Activated CD4-positive, alpha-beta T cell treated with anti-CD3 and anti-CD28 coated beads for 4 hours (primary cell): ENCODE measurements at regions not wholly inside any gene's neighbourhood (a gene's known extent, or its start where the extent isn't known, plus 50 kb on each side); places are given as distances from the start of the nearest gene placed in this dataset.

Source experiments
- DNase-seq, 2 donors: peaks; one replicate each; pipeline ENCODE4 v3.0.0-alpha.2; 2020

- no peak for DNase-seq
Observed at GRCh38 chr18:77870199-77870598, 620.6 kb downstream of the GALR1 start.

GRCh38 chr18:77870894-77871293 lies 621.2 kb downstream of the GALR1 start:
- DNase-seq, result no peak

DNA sequence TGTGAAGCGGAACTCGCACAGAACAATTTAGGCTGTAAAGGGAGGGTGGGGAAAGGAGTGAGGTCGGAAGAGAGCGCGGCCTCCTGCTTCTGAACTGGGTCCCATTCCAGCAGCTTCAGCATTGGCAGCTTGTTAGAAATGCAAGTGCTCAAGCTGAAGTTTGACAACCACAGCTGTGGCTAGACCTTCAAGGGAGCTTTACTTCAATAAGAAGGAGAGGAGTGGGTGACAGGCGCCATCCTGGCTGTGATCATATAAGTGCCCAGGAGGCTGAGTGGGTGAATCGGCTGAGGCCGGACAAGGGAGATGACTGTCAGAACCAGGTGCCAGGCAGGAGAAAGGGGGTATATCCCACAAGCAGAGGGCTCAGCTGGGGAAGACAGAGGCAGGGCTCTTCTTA lies 622.5 kb downstream of the GALR1 start:
- no peak for DNase-seq

DNA sequence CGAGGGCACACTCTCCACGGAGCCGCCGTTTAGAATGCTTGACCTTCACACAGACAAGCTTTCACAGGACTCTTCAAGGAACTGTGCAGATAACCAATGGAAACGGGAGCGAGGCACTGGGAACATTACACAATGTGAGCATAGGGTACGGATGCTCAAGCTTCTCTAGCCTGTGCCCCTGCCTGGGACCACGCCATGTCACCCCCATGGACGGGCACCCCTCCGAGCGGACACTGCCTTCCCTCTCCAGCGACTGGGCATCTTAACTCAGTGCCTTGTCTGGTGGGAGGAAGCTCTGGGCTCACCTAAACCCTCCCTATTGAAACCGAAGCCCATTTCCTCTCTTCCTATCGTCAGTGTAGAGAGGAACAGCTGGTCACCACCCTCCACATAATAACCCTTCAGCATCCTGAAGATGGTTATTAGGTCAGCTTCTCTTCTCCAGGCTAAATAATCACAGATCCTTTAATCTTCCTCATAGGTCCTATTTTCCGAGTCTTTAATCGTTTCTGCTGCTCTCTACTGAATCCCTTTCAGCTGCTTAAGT lies 626.7 kb downstream of the GALR1 start:
- no peak for DNase-seq

GRCh38 chr18:77879829-77880228 lies 630.2 kb downstream of the GALR1 start:
- no peak for DNase-seq

DNA sequence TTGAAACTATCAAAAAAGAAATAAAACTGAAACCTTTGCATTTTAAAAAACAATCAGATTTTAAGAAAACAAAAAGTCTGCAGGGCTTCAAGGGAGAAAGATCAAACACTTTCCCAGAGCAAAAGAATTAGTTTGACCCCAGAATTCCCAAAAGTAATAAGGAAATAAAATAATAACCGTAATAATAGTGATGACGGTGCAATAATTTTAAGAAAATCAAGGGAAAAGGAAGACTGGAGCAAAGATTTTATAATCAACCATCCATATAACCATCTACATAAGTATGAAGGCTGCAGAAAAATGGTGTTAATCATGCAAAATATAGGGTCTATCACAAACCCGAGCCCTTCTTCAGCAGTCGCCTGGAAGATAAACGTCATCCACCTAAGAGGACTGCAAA lies 634.8 kb downstream of the GALR1 start:
- DNase-seq, result no peak

GRCh38 chr18:77894060-77894459 lies 644.4 kb downstream of the GALR1 start:
- DNase-seq, result no peak

GRCh38 chr18:77895250-77895649 lies 645.6 kb downstream of the GALR1 start:
- DNase-seq, result no peak

- no peak for DNase-seq
Observed at GRCh38 chr18:77896586-77897252, 647.1 kb downstream of the GALR1 start.

DNA sequence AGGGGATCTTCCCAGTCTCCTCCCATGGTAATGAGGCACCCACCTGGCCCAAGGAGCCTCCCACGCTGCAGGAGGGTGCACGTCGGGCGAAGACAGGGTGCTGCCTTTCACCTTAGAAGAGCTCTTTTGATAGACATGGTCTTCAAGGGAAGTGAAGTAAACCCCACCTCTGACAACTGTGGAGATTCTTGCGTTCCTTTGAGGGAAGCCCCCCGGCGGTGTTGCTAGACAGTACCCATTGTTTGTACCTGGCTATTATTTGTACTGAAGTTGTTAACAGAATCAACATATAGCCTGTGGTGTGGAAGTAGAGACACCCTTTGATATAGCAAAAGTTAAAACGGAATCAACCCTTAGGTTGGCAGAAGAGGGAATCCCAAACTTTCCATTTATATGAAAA lies 648.0 kb downstream of the GALR1 start:
- no peak for DNase-seq

DNA sequence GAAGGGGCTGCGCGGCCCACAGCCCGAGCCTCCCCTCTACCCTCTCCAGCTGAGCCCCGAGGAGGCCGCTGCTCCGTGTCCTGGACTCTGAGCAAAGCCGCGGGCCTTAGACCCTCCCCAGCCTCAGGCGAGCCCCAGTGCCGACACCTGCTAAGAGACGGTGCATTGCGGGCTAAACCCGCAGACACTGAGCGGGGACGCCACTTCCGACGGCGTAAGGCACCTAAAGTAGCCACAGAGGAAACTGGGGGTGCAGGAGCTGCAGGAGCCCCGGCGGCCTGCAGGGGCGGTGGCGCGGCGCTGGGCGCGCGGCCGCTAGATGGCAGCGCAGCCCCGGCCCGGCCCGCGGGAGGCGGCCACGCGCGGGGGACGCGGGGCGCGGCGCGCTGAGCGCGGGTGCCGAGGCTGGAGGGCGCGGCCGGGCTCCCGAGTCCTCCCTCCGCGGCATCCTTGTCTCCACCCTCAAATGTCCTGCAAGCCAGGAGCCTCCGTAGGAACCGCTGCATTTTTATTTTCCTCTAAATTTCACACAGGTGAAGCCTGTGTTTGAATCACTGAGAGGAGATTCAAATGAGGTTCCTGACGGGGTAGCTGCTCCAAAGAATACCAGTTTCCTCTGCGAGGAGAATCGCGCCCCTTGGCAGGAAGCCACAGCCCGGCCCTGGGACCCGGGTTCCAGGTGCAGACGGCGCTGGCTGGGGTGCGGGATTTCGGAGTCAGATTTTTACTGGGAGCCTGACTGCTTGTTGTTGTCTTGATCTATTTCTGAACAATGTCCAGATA lies 650.5 kb downstream of the GALR1 start:
- peak; percentile 16 to 24 for DNase-seq

- DNase-seq, result no peak
Observed at GRCh38 chr18:77905011-77905410, 655.4 kb downstream of the GALR1 start.

DNA sequence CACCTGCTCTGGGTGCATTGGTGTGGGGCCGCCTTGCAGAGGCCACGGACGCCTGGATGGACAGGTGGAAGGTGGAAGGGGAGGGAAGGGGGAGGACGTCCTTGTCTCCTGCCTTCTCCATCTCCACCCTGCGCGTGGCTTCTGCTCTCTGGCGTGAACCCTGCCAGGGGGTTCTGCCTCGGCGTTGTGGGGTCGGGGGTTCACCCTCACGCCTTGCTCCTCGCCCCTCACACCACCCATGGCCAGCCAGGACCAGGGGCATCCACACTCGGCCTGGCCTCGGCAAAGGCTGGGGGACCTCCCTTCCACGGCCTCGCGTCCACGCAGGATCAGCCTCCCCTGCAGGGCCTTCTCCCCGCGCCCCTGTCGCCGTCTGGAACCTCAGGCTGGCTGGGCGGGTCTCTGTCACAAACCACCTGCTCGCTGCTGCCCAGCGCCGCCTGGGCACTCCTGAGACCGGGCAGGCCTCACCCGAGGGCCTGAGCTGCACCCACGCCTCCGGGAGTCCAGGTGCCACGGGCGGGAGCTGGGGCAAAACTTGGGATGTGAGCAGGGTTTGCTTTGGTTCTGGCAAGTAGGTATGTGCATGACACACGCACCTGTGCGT lies 655.9 kb downstream of the GALR1 start:
- DNase-seq, result no peak

- DNase-seq, result no peak
Observed at GRCh38 chr18:77906103-77906892, 656.6 kb downstream of the GALR1 start.

GRCh38 chr18:77910347-77910746 lies 660.7 kb downstream of the GALR1 start:
- DNase-seq, result no peak

DNA sequence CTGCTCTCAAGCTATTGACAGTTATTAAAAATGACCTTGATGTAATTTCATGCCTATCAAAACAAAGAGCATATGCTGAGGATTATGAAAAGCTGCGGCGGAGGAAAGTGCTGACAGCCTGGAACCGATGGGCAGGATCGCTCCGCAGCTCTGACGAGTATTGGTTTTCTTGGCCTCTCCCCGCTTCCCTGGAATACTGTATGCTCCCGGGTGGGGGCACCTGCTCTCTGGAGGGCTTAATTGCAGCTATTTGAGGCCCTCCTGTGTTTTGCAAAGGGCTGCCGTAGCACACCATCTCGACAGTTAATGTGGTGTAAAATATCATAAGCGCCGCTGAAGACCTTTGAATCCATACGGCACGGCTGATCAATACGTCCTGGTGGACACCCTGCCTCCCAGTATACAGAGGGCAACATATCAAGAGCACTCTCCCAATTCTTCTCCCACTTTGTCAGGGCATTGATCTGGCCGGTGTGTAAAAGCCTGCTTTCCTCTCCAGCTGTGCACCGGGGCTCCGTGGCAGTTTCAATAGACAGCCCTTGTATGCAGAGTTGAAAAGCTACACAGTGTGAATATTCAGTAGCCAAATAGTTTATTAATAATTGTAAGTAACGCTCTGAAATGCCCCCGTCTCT lies 662.4 kb downstream of the GALR1 start:
- no peak for DNase-seq

- DNase-seq, result no peak
Observed at GRCh38 chr18:77918730-77919129, 669.1 kb downstream of the GALR1 start.

DNA sequence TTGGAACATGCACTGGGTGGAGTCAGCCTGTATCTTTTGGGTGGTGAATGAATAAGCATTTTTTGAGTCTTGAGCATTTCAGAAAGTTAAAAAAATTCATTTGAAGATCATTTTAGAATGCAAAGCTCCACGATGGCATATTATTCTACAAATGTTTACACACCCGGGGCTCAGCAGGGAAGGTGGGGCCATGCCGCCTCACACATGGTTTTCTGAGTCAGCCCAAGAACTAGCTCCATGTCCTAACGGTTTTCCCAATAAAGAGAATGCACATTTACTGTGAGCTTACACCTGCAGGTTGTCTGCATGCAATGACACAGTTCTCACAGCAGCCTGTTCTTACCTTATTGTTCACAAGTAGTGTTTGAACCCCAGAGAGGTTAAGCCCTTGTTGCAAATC lies 670.3 kb downstream of the GALR1 start:
- DNase-seq, result no peak

DNA sequence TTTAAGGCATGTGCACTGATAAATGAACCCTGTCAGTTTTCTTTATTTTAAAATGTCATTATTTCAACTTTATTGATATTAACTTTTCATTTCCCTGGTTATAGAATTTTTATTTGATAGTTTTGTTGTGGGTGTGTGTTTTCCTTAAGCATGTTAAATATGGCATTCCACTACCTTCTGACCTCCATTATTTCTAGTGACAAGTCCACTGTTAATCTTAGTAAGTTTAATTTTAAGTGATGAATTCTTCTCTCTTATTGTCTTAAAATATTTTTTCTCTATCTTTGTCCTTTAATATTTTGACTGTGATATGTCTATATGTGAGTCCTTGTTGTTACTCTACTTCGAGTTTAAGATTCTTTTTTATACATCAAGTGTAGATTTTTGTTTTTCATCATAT lies 685.7 kb downstream of the GALR1 start:
- no peak for DNase-seq

- DNase-seq, result no peak
Observed at GRCh38 chr18:77940566-77940965, 690.9 kb downstream of the GALR1 start.

DNA sequence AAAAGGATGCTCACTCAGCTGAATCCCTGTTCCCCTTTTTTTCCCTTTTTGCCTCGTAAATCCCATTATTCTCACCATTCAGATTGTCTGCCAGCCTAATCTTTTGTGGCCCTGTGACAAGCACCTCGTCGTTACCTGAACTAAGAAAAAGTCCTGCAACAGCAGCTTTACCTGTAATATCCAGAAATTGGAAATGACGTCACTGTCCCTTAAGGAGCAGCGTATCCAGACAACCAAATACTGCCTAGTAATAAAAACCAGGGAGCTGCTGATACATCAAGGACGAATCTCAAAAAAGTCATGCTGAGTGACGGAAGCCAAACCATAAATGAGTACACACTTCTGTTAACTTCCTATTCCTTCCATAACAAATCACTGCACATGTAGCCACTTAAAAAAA lies 694.9 kb downstream of the GALR1 start:
- DNase-seq, result no peak

DNA sequence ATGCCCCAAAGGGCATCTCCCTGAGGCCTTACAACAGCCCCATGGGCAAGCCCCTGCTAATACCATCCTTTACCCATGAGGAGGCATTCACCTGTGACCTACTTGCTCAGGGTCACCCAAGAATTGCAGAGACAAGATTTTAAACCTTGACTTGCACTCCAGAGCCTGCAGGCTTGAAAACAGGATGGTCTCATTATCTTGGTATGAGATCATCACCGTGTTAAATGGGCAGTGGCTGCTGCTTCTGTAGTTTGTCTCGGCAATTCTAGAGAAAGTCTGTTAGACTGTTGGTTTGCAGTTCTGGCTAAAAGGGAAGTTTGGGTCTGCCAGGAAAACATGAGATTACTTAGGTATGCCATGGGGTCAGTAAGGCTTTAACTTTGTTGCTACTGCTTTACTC lies 698.9 kb downstream of the GALR1 start:
- DNase-seq, result no peak
